NCI-H748 (cell line): ENCODE measurements at regions not wholly inside any gene's neighbourhood (a gene's known extent, or its start where the extent isn't known, plus 50 kb on each side); places are given as distances from the start of the nearest gene placed in this dataset.
"Not testable (repeated sequence)": the region's sequence is repeated elsewhere in the genome, so short reads cannot be mapped to it uniquely, and the experiment has no call there.

ENCODE experiments used
- DNase-seq: peaks from one replicate; lab custom pipeline; 2025; ENCODE audit not compliant: unreplicated experiment; lab: John Stamatoyannopoulos, UW

- not testable (repeated sequence) for DNase-seq
These were observed 91.7 kb upstream of the OLIG2 start for GRCh38 chr21:32934068-32934467.

GRCh38 chr21:32934829-32935228 lies 90.9 kb upstream of the OLIG2 start:
- no peak for DNase-seq

GRCh38 chr21:32940079-32941014 lies 85.4 kb upstream of the OLIG2 start:
- DNase-seq = peak; percentile 59

GRCh38 chr21:32941263-32941662 lies 84.5 kb upstream of the OLIG2 start:
- DNase-seq = peak; percentile 14

- no peak for DNase-seq
These were observed 79.1 kb upstream of the OLIG2 start for GRCh38 chr21:32946654-32947053.

GRCh38 chr21:32947736-32948135 lies 78.0 kb upstream of the OLIG2 start:
- no peak for DNase-seq

GRCh38 chr21:32949701-32950100 lies 76.0 kb upstream of the OLIG2 start:
- no peak for DNase-seq

- DNase-seq = no peak
These were observed 74.7 kb upstream of the OLIG2 start for GRCh38 chr21:32951041-32951440.

GRCh38 chr21:32954353-32954752 lies 71.4 kb upstream of the OLIG2 start:
- DNase-seq = no peak

- no peak for DNase-seq
These were observed 70.2 kb upstream of the OLIG2 start for GRCh38 chr21:32955311-32956060.

- DNase-seq = peak; percentile 11
These were observed 69.6 kb upstream of the OLIG2 start for GRCh38 chr21:32956061-32956656.

GRCh38 chr21:32957545-32957944 lies 68.2 kb upstream of the OLIG2 start:
- DNase-seq = peak; percentile 59

GRCh38 chr21:32958288-32959002 lies 67.3 kb upstream of the OLIG2 start:
- DNase-seq = no peak

- DNase-seq = no peak
These were observed 63.5 kb upstream of the OLIG2 start for GRCh38 chr21:32962268-32962667.

- no peak for DNase-seq
These were observed 60.5 kb upstream of the OLIG2 start for GRCh38 chr21:32965129-32965680.

GRCh38 chr21:32966120-32966519 lies 59.6 kb upstream of the OLIG2 start:
- DNase-seq = no peak

GRCh38 chr21:32968103-32968502 lies 57.6 kb upstream of the OLIG2 start:
- peak; percentile 84 for DNase-seq

GRCh38 chr21:32974653-32975052 lies 51.1 kb upstream of the OLIG2 start:
- DNase-seq = no peak

GRCh38 chr21:32975811-32976431 lies 49.8 kb upstream of the OLIG2 start:
- peak; percentile 11 for DNase-seq
